ENCODE measurements at regions not wholly inside any gene's neighbourhood (a gene's known extent, or its start where the extent isn't known, plus 50 kb on each side); places are given as distances from the start of the nearest gene placed in this dataset.

DNA sequence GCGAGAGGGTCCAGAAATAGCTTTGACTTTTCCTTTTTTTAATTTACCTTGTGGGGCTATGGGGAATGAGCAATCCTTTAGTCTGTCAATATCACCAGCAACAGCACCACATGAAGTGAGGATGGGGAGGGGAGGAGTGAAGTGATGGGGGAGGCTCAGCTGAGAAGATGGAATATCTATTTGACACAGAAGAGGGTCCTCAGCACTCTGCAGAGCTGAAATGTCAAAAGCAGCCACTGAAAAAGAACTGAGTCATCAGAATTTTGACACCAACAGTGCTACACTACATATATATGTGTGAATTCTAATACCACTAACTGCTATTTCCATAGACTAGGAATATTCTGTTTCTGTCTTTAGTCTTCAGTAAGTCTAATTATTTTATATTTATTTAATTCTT is 427.0 kb upstream of the PBX1 start (continued):
- TF ChIP-seq, protein P1, sequence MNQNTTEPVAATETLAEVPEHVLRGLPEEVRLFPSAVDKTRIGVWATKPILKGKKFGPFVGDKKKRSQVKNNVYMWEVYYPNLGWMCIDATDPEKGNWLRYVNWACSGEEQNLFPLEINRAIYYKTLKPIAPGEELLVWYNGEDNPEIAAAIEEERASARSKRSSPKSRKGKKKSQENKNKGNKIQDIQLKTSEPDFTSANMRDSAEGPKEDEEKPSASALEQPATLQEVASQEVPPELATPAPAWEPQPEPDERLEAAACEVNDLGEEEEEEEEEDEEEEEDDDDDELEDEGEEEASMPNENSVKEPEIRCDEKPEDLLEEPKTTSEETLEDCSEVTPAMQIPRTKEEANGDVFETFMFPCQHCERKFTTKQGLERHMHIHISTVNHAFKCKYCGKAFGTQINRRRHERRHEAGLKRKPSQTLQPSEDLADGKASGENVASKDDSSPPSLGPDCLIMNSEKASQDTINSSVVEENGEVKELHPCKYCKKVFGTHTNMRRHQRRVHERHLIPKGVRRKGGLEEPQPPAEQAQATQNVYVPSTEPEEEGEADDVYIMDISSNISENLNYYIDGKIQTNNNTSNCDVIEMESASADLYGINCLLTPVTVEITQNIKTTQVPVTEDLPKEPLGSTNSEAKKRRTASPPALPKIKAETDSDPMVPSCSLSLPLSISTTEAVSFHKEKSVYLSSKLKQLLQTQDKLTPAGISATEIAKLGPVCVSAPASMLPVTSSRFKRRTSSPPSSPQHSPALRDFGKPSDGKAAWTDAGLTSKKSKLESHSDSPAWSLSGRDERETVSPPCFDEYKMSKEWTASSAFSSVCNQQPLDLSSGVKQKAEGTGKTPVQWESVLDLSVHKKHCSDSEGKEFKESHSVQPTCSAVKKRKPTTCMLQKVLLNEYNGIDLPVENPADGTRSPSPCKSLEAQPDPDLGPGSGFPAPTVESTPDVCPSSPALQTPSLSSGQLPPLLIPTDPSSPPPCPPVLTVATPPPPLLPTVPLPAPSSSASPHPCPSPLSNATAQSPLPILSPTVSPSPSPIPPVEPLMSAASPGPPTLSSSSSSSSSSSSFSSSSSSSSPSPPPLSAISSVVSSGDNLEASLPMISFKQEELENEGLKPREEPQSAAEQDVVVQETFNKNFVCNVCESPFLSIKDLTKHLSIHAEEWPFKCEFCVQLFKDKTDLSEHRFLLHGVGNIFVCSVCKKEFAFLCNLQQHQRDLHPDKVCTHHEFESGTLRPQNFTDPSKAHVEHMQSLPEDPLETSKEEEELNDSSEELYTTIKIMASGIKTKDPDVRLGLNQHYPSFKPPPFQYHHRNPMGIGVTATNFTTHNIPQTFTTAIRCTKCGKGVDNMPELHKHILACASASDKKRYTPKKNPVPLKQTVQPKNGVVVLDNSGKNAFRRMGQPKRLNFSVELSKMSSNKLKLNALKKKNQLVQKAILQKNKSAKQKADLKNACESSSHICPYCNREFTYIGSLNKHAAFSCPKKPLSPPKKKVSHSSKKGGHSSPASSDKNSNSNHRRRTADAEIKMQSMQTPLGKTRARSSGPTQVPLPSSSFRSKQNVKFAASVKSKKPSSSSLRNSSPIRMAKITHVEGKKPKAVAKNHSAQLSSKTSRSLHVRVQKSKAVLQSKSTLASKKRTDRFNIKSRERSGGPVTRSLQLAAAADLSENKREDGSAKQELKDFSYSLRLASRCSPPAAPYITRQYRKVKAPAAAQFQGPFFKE (tag by site-specific recombination; IDR thresholded peaks at IDR 0.05; ENCODE audit: borderline replicate concordance), result no peak

DNA sequence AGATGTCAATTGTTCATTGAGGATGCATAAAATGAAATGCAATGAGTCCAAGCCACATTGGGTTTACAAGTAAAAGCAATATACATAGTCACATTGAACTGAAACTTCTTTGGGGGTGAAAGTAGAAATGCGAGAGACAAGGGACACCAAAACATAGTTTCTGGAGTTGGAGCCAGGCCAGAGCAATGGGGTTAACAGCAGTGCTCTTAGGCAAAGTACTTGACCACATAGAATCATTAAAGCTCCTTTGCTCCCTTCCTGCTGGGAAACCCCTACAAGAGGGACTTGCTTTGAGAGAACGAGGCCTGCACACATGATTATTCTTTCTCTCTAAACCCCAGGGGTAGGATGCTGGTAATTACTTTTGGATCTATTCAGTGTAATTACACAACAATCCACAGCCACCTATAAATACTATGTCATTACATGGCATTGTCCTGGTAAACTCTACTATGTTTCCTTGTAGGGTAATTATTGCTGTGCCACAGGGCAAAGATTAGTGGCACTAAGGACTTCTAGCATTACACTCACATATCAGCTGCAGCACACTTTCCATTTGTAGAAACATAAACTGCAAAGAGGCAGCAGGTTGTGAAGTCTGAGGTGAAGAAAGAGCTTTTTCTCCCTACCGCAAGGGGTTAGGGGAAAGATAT is 421.6 kb upstream of the PBX1 start:
- Histone ChIP-seq H3K4me1 (ENCODE audit: control insufficient read depth, insufficient read depth, low read length) (no peaks in the 10 kb centered on the region), H3K36me3 (ENCODE audit: control insufficient read depth in 2 of 2, insufficient read depth in 1 of 2, low read length in 2 of 2) (no peaks in the 10 kb centered on the region), H3K9me3 (ENCODE audit: control insufficient read depth, insufficient read depth, low read depth, low read length) (no peaks in the 10 kb centered on the region), H3K4me3 (ENCODE audit: low read depth, low read length) (no peak overlapping the region), H3K27ac (ENCODE audit: extremely low read depth, low read depth, low read length) (no peak overlapping the region)
- CTCF ChIA-PET, result interaction anchor here (0.6 to 0.7 kb wide), 2 partner anchors 13 to 302 kb away, joined by 3 to 5 read pairs; no protein-coding TSS in a partner anchor
- no peak for TF ChIP-seq ZSCAN30 (tag by site-specific recombination; IDR thresholded peaks at IDR 0.05)
- TF ChIP-seq ZNF623 (tag by site-specific recombination; IDR thresholded peaks at IDR 0.05), result no peak
- POLR2A ChIA-PET, result no interaction called here

DNA sequence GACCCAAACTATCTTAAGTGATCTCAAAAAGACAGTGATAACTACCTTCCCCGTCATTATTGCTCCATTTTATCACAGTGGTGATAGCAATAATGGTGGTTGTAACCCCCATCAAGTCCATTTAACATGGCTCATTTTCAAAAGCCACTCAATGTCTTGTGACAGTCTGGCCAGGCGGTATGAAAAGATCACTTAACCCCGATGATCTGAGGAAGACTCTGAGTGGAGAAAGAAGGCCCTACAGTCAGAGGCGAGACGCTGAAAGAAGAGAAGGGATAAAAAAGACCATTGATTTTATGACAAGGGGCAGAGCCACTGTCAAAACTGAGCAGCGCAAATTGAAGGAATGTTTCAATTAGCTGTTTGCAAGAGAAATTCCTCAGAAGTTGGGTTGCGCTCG is 417.2 kb upstream of the PBX1 start:
- H3K9me3 ChIP-seq (ENCODE audit: control insufficient read depth, insufficient read depth, low read depth, low read length), result no peaks in the 10 kb centered on the region
- no peak overlapping the region for H3K4me3 ChIP-seq (ENCODE audit: low read depth, low read length)
- H3K4me1 ChIP-seq (ENCODE audit: control insufficient read depth, insufficient read depth, low read length), result no peaks in the 10 kb centered on the region
- H3K27ac ChIP-seq (ENCODE audit: extremely low read depth, low read depth, low read length), result no peak overlapping the region
- H3K36me3 ChIP-seq (ENCODE audit: control insufficient read depth in 2 of 2, insufficient read depth in 1 of 2, low read length in 2 of 2), result no peaks in the 10 kb centered on the region
- POLR2A ChIA-PET, result no interaction called here
- CTCF ChIA-PET, result interaction anchor here (0.8 kb wide), 1 partner anchor 10 kb away, joined by 4 read pairs; no protein-coding TSS in a partner anchor
- TF ChIP-seq, protein P2, sequence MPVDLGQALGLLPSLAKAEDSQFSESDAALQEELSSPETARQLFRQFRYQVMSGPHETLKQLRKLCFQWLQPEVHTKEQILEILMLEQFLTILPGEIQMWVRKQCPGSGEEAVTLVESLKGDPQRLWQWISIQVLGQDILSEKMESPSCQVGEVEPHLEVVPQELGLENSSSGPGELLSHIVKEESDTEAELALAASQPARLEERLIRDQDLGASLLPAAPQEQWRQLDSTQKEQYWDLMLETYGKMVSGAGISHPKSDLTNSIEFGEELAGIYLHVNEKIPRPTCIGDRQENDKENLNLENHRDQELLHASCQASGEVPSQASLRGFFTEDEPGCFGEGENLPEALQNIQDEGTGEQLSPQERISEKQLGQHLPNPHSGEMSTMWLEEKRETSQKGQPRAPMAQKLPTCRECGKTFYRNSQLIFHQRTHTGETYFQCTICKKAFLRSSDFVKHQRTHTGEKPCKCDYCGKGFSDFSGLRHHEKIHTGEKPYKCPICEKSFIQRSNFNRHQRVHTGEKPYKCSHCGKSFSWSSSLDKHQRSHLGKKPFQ (tag by site-specific recombination; IDR thresholded peaks at IDR 0.05), result no peak
- no peak for TF ChIP-seq SETDB1 (IDR thresholded peaks at IDR 0.05; ENCODE audit: insufficient read length, low read length)
- TF ChIP-seq, protein P3, sequence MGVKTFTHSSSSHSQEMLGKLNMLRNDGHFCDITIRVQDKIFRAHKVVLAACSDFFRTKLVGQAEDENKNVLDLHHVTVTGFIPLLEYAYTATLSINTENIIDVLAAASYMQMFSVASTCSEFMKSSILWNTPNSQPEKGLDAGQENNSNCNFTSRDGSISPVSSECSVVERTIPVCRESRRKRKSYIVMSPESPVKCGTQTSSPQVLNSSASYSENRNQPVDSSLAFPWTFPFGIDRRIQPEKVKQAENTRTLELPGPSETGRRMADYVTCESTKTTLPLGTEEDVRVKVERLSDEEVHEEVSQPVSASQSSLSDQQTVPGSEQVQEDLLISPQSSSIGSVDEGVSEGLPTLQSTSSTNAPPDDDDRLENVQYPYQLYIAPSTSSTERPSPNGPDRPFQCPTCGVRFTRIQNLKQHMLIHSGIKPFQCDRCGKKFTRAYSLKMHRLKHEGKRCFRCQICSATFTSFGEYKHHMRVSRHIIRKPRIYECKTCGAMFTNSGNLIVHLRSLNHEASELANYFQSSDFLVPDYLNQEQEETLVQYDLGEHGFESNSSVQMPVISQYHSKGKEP (tag by site-specific recombination; IDR thresholded peaks at IDR 0.05), result no peak
- TF ChIP-seq ZNF274 (IDR thresholded peaks at IDR 0.05; ENCODE audit: low read length), result no peak
- TF ChIP-seq ZNF274 (tag by site-specific recombination; IDR thresholded peaks at IDR 0.05; ENCODE audit: borderline replicate concordance), result no peak
- TF ChIP-seq, protein P4, sequence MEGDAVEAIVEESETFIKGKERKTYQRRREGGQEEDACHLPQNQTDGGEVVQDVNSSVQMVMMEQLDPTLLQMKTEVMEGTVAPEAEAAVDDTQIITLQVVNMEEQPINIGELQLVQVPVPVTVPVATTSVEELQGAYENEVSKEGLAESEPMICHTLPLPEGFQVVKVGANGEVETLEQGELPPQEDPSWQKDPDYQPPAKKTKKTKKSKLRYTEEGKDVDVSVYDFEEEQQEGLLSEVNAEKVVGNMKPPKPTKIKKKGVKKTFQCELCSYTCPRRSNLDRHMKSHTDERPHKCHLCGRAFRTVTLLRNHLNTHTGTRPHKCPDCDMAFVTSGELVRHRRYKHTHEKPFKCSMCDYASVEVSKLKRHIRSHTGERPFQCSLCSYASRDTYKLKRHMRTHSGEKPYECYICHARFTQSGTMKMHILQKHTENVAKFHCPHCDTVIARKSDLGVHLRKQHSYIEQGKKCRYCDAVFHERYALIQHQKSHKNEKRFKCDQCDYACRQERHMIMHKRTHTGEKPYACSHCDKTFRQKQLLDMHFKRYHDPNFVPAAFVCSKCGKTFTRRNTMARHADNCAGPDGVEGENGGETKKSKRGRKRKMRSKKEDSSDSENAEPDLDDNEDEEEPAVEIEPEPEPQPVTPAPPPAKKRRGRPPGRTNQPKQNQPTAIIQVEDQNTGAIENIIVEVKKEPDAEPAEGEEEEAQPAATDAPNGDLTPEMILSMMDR (tag by site-specific recombination; IDR thresholded peaks at IDR 0.05), result no peak
- TF ChIP-seq, protein P5, sequence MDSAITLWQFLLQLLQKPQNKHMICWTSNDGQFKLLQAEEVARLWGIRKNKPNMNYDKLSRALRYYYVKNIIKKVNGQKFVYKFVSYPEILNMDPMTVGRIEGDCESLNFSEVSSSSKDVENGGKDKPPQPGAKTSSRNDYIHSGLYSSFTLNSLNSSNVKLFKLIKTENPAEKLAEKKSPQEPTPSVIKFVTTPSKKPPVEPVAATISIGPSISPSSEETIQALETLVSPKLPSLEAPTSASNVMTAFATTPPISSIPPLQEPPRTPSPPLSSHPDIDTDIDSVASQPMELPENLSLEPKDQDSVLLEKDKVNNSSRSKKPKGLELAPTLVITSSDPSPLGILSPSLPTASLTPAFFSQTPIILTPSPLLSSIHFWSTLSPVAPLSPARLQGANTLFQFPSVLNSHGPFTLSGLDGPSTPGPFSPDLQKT (IDR thresholded peaks at IDR 0.05; ENCODE audit: borderline replicate concordance, low read depth, low read length), result no peak
- TF ChIP-seq, protein P6, sequence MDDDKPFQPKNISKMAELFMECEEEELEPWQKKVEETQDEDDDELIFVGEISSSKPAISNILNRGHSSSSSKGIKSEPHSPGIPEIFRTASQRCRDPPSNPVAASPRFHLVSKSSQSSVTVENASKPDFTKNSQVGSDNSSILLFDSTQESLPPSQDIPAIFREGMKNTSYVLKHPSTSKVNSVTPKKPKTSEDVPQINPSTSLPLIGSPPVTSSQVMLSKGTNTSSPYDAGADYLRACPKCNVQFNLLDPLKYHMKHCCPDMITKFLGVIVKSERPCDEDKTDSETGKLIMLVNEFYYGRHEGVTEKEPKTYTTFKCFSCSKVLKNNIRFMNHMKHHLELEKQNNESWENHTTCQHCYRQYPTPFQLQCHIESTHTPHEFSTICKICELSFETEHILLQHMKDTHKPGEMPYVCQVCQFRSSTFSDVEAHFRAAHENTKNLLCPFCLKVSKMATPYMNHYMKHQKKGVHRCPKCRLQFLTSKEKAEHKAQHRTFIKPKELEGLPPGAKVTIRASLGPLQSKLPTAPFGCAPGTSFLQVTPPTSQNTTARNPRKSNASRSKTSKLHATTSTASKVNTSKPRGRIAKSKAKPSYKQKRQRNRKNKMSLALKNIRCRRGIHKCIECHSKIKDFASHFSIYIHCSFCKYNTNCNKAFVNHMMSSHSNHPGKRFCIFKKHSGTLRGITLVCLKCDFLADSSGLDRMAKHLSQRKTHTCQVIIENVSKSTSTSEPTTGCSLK (tag by site-specific recombination; IDR thresholded peaks at IDR 0.05), result no peak
- TF ChIP-seq ZNF830 (tag by site-specific recombination; IDR thresholded peaks at IDR 0.05; ENCODE audit: low read depth), result no peak
- no peak for TF ChIP-seq ZBTB20 (tag by site-specific recombination; IDR thresholded peaks at IDR 0.05)
- no peak for TF ChIP-seq ZNF670 (tag by site-specific recombination; IDR thresholded peaks at IDR 0.05; ENCODE audit: low read depth)
- no peak for TF ChIP-seq KLF9 (tag by site-specific recombination; IDR thresholded peaks at IDR 0.05; ENCODE audit: low read depth)
- TF ChIP-seq ZNF214 (tag by site-specific recombination; IDR thresholded peaks at IDR 0.05; ENCODE audit: borderline replicate concordance), result no peak
- TF ChIP-seq MZF1 (tag by site-specific recombination; IDR thresholded peaks at IDR 0.05; ENCODE audit: borderline replicate concordance), result no peak

Measured in HEK293 (cell line).